Stomach (tissue), 4 donors: ENCODE measurements at regions not wholly inside any gene's neighbourhood (a gene's known extent, or its start where the extent isn't known, plus 50 kb on each side); places are given as distances from the start of the nearest gene placed in this dataset.

Experiments used
- CTCF ChIP-seq, 7 experiments: fragments of 450-650 bp in 4 of 7; fragments of 200-600 bp in 3 of 7; sonication (generic) in 3 of 7; IDR thresholded peaks; one replicate each; pipeline ENCODE4 v1.5.1; 2016 to 2019; ENCODE audit warnings: antibody characterized with exemption in 7 of 7, control low read depth in 2 of 7, mild to moderate bottlenecking in 1 of 7
- POLR2A ChIP-seq, 4 donors: fragments of 450-650 bp; IDR thresholded peaks; one replicate each; pipeline ENCODE4 v1.6.1; 2016; ENCODE audit warnings: antibody characterized with exemption in 4 of 4, control low read depth in 2 of 4, mild to moderate bottlenecking in 1 of 4, moderate library complexity in 1 of 4

DNA sequence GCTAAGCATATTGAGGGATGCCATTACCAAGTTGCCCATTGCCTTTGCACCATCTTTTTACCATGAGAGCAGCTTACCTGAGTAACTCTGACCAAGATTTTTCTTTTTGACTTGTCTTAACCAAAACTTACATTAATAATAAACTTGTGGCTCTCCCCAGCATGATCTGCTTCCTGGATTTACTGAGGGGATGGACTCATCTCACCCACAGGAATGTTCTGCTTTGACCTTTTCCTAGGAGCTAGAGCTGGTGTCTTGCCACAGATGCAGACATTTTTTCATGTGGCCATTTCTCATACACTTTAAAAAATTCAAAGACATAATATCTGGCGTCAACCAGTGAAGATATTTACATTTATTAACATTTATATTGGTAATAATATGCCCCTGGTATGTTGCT, 79.2 kb upstream of the EFHC2 start:
- TF ChIP-seq CTCF (IDR thresholded peaks at IDR 0.05) = no peak
- no peak for TF ChIP-seq POLR2A (IDR thresholded peaks at IDR 0.05)
